ENCODE measurements at regions not wholly inside any gene's neighbourhood (a gene's known extent, or its start where the extent isn't known, plus 50 kb on each side); places are given as distances from the start of the nearest gene placed in this dataset.
A peak's percentile ranks its signal among the peaks of the same experiment; 100 is the strongest.

- DNase-seq (ENCODE audit: low read depth, low spot score) = no peak
- no peak overlapping the region for H3K4me3 ChIP-seq (ENCODE audit: low read depth, low read length)
- TF ChIP-seq, protein P1, sequence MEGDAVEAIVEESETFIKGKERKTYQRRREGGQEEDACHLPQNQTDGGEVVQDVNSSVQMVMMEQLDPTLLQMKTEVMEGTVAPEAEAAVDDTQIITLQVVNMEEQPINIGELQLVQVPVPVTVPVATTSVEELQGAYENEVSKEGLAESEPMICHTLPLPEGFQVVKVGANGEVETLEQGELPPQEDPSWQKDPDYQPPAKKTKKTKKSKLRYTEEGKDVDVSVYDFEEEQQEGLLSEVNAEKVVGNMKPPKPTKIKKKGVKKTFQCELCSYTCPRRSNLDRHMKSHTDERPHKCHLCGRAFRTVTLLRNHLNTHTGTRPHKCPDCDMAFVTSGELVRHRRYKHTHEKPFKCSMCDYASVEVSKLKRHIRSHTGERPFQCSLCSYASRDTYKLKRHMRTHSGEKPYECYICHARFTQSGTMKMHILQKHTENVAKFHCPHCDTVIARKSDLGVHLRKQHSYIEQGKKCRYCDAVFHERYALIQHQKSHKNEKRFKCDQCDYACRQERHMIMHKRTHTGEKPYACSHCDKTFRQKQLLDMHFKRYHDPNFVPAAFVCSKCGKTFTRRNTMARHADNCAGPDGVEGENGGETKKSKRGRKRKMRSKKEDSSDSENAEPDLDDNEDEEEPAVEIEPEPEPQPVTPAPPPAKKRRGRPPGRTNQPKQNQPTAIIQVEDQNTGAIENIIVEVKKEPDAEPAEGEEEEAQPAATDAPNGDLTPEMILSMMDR (IDR thresholded peaks at IDR 0.05; ENCODE audit: low read depth, low read length) = no peak
- in situ Hi-C loops (cut with HindIII; ENCODE audit: low sequenced_read_pairs) = no loop called here
Observed at GRCh38 chr17:69818467-69818866, 256.6 kb upstream of the KCNJ16 start.

DNA sequence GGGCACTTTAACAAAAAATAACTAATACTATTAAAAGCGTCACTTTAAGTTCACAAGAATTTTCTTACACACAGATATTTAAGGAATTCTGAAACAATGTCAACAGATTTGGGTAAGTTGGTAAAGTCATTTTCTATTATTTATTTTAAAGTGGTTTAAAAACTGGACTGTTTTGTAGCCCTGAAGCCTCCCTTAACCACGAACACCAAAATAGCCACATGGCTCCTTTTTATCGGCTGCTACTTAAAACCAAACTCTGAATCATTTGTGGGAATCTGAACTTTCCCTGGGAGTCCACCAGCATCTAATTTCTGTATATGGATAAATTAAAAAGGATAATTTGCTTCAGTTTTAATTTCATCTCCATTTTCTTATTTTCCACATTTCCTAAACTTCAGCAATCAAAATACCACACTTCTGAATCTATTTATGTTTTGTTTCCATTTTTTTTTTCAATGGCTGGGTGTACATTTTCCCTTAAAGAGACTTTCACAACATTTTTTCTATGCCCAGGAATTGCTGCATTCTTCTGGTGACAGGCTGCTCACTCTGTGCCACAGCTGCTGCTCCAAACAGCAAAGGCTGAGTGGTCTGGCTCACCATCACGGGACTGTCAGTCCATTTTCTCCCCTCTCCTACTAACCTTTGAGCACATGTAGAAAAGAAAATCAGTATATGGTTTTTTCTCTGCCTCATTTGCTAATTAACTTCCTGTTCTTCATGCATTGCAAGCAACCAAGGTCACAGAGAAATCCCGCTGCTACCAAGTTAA is 255.5 kb upstream of the KCNJ16 start:
- H3K4me3 ChIP-seq (ENCODE audit: low read depth, low read length) = no peak overlapping the region
- in situ Hi-C loops (cut with HindIII; ENCODE audit: low sequenced_read_pairs) = no loop called here
- TF ChIP-seq, protein P1 (IDR thresholded peaks at IDR 0.05; ENCODE audit: low read depth, low read length) = no peak
- peak; percentile 71 for DNase-seq (ENCODE audit: low read depth, low spot score)

- TF ChIP-seq, protein P1 (IDR thresholded peaks at IDR 0.05; ENCODE audit: low read depth, low read length) = no peak
- no peak for DNase-seq (ENCODE audit: low read depth, low spot score)
- in situ Hi-C loops (cut with HindIII; ENCODE audit: low sequenced_read_pairs) = no loop called here
- no peak overlapping the region for H3K4me3 ChIP-seq (ENCODE audit: low read depth, low read length)
Observed at GRCh38 chr17:69820876-69821473, 254.1 kb upstream of the KCNJ16 start.

GRCh38 chr17:69822314-69822875 is 252.6 kb upstream of the KCNJ16 start:
- DNase-seq (ENCODE audit: low read depth, low spot score) = no peak

DNA sequence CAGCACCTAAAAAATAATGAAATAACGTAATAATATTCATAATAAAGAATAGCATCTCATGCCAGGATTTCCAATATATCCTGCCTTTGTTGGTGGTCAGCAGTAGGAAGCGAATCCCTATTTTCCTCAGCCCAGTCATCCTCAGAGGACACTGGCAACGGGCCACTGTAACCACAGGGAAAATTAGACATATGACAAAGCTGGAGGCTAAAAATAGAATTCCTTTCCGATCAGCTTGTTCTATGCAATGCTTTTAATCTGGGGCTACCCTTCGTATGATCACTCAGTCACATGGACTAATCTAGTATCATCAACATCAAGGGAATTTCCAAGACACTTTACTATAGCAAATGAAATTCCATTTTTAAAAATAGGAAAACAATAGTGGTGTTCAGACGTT is 246.9 kb upstream of the KCNJ16 start:
- DNase-seq (ENCODE audit: low read depth, low spot score) = peak; percentile 57
- in situ Hi-C loops (cut with HindIII; ENCODE audit: low sequenced_read_pairs) = no loop called here

More at GRCh38 chr17:69822314-69822875, 252.6 kb upstream of the KCNJ16 start:
- in situ Hi-C loops (cut with HindIII; ENCODE audit: low sequenced_read_pairs) = no loop called here
- no peak overlapping the region for H3K4me3 ChIP-seq (ENCODE audit: low read depth, low read length)
- TF ChIP-seq, protein P1 (IDR thresholded peaks at IDR 0.05; ENCODE audit: low read depth, low read length) = no peak

DNA sequence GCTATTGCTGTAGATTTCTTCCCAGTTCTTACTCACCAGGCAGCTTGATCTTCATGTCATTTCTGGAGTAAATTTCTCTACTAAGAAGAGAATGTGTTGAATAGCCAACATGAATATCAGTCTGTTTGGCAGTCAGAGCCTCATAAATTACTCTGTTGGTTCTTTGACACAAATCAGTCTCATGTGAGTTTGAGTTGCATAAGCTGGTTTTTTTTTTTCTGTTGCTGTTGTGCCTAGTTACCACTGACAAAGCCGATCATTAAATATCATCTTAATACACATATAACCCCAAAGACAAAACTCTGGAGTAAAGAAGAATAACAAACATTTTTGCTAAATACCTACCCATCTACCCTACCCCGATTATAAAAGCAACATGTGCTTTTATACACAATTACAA is 240.5 kb upstream of the KCNJ16 start:
- in situ Hi-C loops (cut with HindIII; ENCODE audit: low sequenced_read_pairs) = no loop called here
- no peak overlapping the region for H3K4me3 ChIP-seq (ENCODE audit: low read depth, low read length)
- TF ChIP-seq, protein P1 (IDR thresholded peaks at IDR 0.05; ENCODE audit: low read depth, low read length) = no peak
- no peak for DNase-seq (ENCODE audit: low read depth, low spot score)

More for the DNA sequence above, 246.9 kb upstream of the KCNJ16 start:
- TF ChIP-seq, protein P1 (IDR thresholded peaks at IDR 0.05; ENCODE audit: low read depth, low read length) = no peak
- no peak overlapping the region for H3K4me3 ChIP-seq (ENCODE audit: low read depth, low read length)
